Tibial artery (tissue), 4 donors: ENCODE measurements at regions not wholly inside any gene's neighbourhood (a gene's known extent, or its start where the extent isn't known, plus 50 kb on each side); places are given as distances from the start of the nearest gene placed in this dataset.
A peak's percentile ranks its signal among the peaks of the same experiment; 100 is the strongest.

ENCODE experiments used
- DNase-seq, 2 donors: peaks; one replicate each; pipeline ENCODE4 v3.0.0-alpha.2; 2019
- H3K27ac ChIP-seq, 2 donors: fragments of 200-600 bp; sonication (generic) in 1 of 2; 1 replicate in 1 of 2; 2 replicates in 1 of 2; pipeline ENCODE4 v1.5.1; 2018 to 2019; ENCODE audit warnings: mild to moderate bottlenecking in 1 of 2
- H3K27me3 ChIP-seq, 2 donors: fragments of 200-600 bp; sonication (generic) in 1 of 2; one replicate each; pipeline versions ENCODE4 v1.5.1 to v1.6.0; 2016 to 2019
- H3K36me3 ChIP-seq, 3 donors: fragments of 200-600 bp; sonication (generic) in 2 of 3; one replicate each; pipeline ENCODE4 v1.5.1; 2016 to 2019; ENCODE audit warnings: mild to moderate bottlenecking in 2 of 3
- H3K4me1 ChIP-seq, 4 donors: fragments of 200-600 bp; sonication (generic) in 2 of 4; 1 replicate in 3 of 4; 2 replicates in 1 of 4; pipeline ENCODE4 v1.5.1; 2016 to 2019
- H3K4me3 ChIP-seq, 2 donors: fragments of 200-600 bp; sonication (generic) in 1 of 2; 1 replicate in 1 of 2; 2 replicates in 1 of 2; pipeline ENCODE4 v1.5.1; 2018 to 2019; ENCODE audit warnings: mild to moderate bottlenecking in 2 of 2
- H3K9me3 ChIP-seq, 3 donors: fragments of 200-600 bp; sonication (generic) in 1 of 3; one replicate each; pipeline ENCODE4 v1.5.1; 2016 to 2019
- CTCF ChIP-seq, 2 experiments: fragments of 200-600 bp in 1 of 2; fragments of 450-650 bp in 1 of 2; IDR thresholded peaks; one replicate each; pipeline ENCODE4 v1.5.1; 2017 to 2019; ENCODE audit warnings: antibody characterized with exemption in 2 of 2, mild to moderate bottlenecking in 1 of 2, moderate library complexity in 1 of 2
- intact Hi-C: fragments of 100-400 bp; cut with DNase I; formaldehyde crosslinking; loops from one replicate; pipeline ENCODE4 v1.15.0; 2023; ENCODE audit warnings: low total_unique reads

DNA sequence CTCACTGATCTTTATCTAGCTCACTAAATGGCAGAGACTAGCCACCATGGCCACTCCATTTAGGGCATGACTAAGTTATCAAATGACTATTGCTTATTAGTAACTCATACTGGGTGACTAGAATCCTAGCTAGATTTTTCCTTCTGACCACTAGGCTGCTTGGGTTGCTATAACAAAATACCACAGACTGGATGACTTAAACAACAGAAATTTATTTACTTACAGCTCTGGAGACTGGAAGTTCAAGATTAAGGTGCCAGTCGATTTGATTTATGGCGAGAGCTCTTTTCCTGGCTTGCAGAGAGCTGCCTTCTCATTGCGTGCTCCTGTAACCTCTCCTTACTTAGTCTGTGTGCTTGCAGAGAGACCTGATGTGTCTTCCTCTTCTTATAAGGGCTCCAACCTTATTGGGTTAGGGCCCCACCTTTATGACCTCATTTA is 55.0 kb upstream of the APC start:
- Histone ChIP-seq H3K27me3 (no peaks in the 10 kb centered on the region), H3K4me1 (peaks cover 0 to 33% (median 20%) of the 10 kb centered on the region in 4 donors), H3K27ac (no peak overlapping the region), H3K36me3 (no peaks in the 10 kb centered on the region), H3K9me3 (no peaks in the 10 kb centered on the region), H3K4me3 (no peak overlapping the region)
- intact Hi-C loops = no loop called here
- no peak for DNase-seq
- no peak for TF ChIP-seq CTCF (IDR thresholded peaks at IDR 0.05)

GRCh38 chr5:112684121-112684520 is 53.6 kb upstream of the APC start:
- no peaks in the 10 kb centered on the region for H3K27me3 ChIP-seq
- intact Hi-C loops = no loop called here
- H3K27ac ChIP-seq = peak overlapping the region; percentile 37 to 70

DNA sequence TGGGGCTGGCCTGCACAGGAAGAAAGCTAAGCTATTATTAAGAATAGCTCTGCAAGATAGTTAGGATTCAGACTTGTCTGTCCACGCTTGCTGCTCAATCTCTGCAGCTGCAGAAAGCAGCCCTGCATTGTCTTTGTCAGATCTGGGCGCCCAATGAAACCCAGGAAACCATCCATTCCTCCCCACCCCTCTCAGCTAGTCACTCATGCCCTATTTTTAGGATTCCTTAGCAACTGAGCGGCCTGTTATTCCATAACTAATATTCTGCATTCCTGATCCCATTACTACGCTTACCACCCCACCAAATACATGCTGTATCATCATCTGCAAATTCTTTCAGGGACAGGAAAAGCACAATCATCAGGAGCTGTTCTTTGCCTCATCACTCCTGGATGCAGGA is 52.9 kb upstream of the APC start:
- H3K27me3 ChIP-seq = no peaks in the 10 kb centered on the region
- intact Hi-C loops = no loop called here

More at GRCh38 chr5:112684121-112684520, 53.6 kb upstream of the APC start:
- DNase-seq = no peak
- no peak for TF ChIP-seq CTCF (IDR thresholded peaks at IDR 0.05)
- Histone ChIP-seq H3K9me3 (no peaks in the 10 kb centered on the region), H3K36me3 (no peaks in the 10 kb centered on the region), H3K4me1 (peaks cover 0 to 33% (median 20%) of the 10 kb centered on the region in 4 donors), H3K4me3 (no peak overlapping the region)

DNA sequence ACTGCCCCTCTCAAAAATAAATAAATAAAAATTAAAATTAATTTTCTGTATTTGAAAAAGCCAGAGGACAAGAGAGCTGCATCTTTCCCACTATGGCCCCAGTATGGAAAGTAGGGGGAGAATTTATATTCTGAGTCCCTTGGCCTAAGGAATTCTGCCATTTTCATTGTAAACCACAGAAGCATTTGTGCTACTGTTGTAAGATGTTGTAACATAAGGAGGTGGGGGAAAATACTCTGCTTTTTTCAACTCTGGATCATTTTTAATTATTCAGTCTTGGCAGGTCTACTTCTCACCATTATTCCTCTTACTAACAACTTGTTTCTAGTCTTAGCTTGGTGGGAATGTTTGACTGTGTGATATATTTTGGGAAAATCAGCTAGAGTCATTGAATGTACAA is 52.3 kb upstream of the APC start:
- no peak for DNase-seq
- intact Hi-C loops = no loop called here
- Histone ChIP-seq H3K9me3 (no peaks in the 10 kb centered on the region), H3K4me3 (no peak overlapping the region), H3K27ac (peak overlapping the region; percentile 37 to 70), H3K4me1 (peaks cover 0 to 33% (median 20%) of the 10 kb centered on the region in 4 donors), H3K27me3 (no peaks in the 10 kb centered on the region), H3K36me3 (no peaks in the 10 kb centered on the region)
- TF ChIP-seq CTCF (IDR thresholded peaks at IDR 0.05) = no peak

More for the DNA sequence above, 52.9 kb upstream of the APC start:
- Histone ChIP-seq H3K4me1 (peaks cover 0 to 33% (median 20%) of the 10 kb centered on the region in 4 donors), H3K27ac (peak overlapping the region; percentile 37 to 70), H3K36me3 (no peaks in the 10 kb centered on the region), H3K9me3 (no peaks in the 10 kb centered on the region), H3K4me3 (no peak overlapping the region)
- no peak for TF ChIP-seq CTCF (IDR thresholded peaks at IDR 0.05)
- DNase-seq = no peak

- no peaks in the 10 kb centered on the region for H3K36me3 ChIP-seq
- H3K9me3 ChIP-seq = no peaks in the 10 kb centered on the region
- no peak overlapping the region for H3K4me3 ChIP-seq
- DNase-seq = no peak
- intact Hi-C loops = no loop called here
- no peaks in the 10 kb centered on the region for H3K27me3 ChIP-seq
- no peak for TF ChIP-seq CTCF (IDR thresholded peaks at IDR 0.05)
- H3K27ac ChIP-seq = peak overlapping the region; percentile 37 to 70
- peaks cover 0 to 33% (median 20%) of the 10 kb centered on the region in 4 donors for H3K4me1 ChIP-seq
Observed at GRCh38 chr5:112685931-112686330, 51.8 kb upstream of the APC start.

DNA sequence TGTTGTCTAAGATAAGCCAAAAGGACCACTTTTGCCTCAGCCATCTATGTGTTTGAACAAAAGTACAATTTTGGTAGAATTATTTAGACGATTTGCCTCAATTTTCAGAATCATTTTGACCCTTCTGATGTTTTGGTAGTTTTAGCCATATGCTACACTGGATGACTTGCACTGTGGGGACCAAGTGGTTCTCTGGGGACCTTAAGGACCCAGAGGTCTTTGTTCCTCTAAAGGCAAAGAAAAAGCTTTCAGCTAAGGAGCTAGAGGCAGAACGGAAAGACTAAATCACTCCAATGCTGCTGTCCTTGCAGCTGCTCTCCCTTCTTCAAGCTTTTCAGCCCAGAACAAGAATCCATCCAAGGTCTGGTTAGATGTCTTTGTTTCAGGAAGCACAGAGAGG is 51.0 kb upstream of the APC start:
- no peaks in the 10 kb centered on the region for H3K27me3 ChIP-seq
- H3K4me1 ChIP-seq = peaks cover 0 to 33% (median 20%) of the 10 kb centered on the region in 4 donors
- peak overlapping the region in 1 of 2 donors; percentile 70 for H3K27ac ChIP-seq
- no peak for TF ChIP-seq CTCF (IDR thresholded peaks at IDR 0.05)
- no peak overlapping the region for H3K4me3 ChIP-seq
- H3K9me3 ChIP-seq = no peaks in the 10 kb centered on the region
- no peaks in the 10 kb centered on the region for H3K36me3 ChIP-seq
- DNase-seq = no peak
- intact Hi-C loops = no loop called here
